SHP77 treated with DMSO at 0.1 percent for 48 hours (cell line): ENCODE measurements at regions not wholly inside any gene's neighbourhood (a gene's known extent, or its start where the extent isn't known, plus 50 kb on each side); places are given as distances from the start of the nearest gene placed in this dataset.

Experiments used
- DNase-seq: peaks from one replicate; lab custom pipeline; 2025; lab: John Stamatoyannopoulos, UW

- no peak for DNase-seq
These were observed 782.2 kb downstream of the ARAP2 start for GRCh38 chr4:35461931-35462659.

- DNase-seq: no peak
These were observed 780.9 kb downstream of the ARAP2 start for GRCh38 chr4:35463251-35463952.

GRCh38 chr4:35464964-35465528 lies 779.3 kb downstream of the ARAP2 start:
- no peak for DNase-seq

GRCh38 chr4:35491093-35491492 lies 753.2 kb downstream of the ARAP2 start:
- DNase-seq: no peak

GRCh38 chr4:35493977-35494376 lies 750.3 kb downstream of the ARAP2 start:
- DNase-seq: no peak

- DNase-seq: no peak
These were observed 749.4 kb downstream of the ARAP2 start for GRCh38 chr4:35494955-35495354.

GRCh38 chr4:35500812-35501211 lies 743.5 kb downstream of the ARAP2 start:
- DNase-seq: no peak

GRCh38 chr4:35503435-35503834 lies 740.9 kb downstream of the ARAP2 start:
- DNase-seq: no peak

GRCh38 chr4:35506161-35506560 lies 738.2 kb downstream of the ARAP2 start:
- DNase-seq: no peak

- DNase-seq: no peak
These were observed 732.5 kb downstream of the ARAP2 start for GRCh38 chr4:35511851-35512250.

GRCh38 chr4:35516102-35516501 lies 728.2 kb downstream of the ARAP2 start:
- no peak for DNase-seq

- peak; percentile 5 for DNase-seq
These were observed 724.3 kb downstream of the ARAP2 start for GRCh38 chr4:35520059-35520458.

GRCh38 chr4:35521682-35522081 lies 722.6 kb downstream of the ARAP2 start:
- no peak for DNase-seq

GRCh38 chr4:35525192-35525978 lies 718.9 kb downstream of the ARAP2 start:
- DNase-seq: no peak

- no peak for DNase-seq
These were observed 717.9 kb downstream of the ARAP2 start for GRCh38 chr4:35526456-35526855.

- no peak for DNase-seq
These were observed 709.4 kb downstream of the ARAP2 start for GRCh38 chr4:35534962-35535361.

GRCh38 chr4:35538807-35539206 lies 705.5 kb downstream of the ARAP2 start:
- DNase-seq: no peak

- DNase-seq: no peak
These were observed 704.8 kb downstream of the ARAP2 start for GRCh38 chr4:35539404-35540055.

GRCh38 chr4:35541146-35541887 lies 703.0 kb downstream of the ARAP2 start:
- no peak for DNase-seq

GRCh38 chr4:35541888-35542213 lies 702.5 kb downstream of the ARAP2 start:
- DNase-seq: no peak

- DNase-seq: no peak
These were observed 695.4 kb downstream of the ARAP2 start for GRCh38 chr4:35548921-35549320.
